GM21786 (cell line): ENCODE measurements at regions not wholly inside any gene's neighbourhood (a gene's known extent, or its start where the extent isn't known, plus 50 kb on each side); places are given as distances from the start of the nearest gene placed in this dataset.

Experiments
- ATAC-seq: cut with Tn5 transposase; IDR thresholded peaks from one replicate; pipeline ENCODE4 v1.9.1; 2021; ENCODE audit not compliant: unreplicated experiment

DNA sequence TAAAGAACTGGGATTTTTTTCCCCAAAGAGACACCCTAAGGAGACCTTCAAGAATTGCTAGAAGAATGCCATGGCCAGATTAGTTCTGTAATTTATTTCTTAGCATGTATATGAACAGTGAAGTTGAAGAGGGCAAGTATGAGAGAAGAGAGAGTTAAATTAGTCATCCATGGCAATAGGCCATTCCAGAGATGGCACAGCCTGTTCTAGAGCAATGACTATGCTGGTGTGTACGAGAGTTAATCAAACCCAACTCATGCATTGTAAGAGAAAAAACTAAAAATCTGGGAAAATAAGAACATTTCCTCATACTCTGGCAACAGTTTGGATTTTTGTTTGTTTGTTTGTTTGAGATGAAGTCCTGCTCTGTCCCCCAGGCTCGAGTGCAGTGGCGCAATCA, 112.1 kb upstream of the PIK3C3 start:
- ATAC-seq, result no peak

DNA sequence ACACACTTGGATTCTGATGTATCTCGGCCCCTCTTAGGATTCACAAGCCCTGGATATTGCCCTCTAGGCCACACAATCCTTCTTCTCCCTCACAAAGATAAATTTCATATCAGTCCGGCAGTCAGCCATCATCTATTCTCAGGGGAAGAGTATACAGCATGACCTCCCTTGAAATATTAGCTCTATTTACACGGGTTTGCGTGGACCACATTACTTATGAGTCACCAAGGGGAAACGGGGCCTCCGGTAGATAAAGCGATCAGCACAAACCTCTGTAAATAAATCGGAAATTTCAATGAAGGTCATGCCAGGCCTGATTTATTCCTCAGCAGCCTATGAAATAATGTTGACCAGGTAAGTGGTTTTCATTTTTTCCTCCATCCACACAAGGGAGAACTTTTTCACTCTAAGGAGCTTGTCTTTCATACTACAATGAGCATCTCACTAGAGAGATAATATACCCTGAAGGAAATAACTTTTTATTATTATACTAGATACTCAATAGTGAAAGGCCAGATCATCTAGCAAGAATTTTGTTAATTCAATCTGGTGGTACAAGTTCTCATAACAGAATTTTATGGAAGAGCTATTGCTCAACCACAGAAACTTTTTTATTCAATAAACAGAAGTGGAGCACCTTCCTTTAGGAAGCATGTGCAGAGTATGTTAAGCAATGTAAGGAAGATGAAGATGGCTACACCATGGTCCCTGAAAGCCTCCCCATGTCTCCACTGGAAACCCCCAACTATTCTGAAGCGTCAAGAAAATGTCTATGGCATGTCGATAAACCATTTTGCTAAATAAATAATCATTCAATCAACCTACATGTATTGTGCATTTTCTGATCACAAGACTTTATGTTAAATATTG, 125.2 kb upstream of the PIK3C3 start:
- no peak for ATAC-seq

DNA sequence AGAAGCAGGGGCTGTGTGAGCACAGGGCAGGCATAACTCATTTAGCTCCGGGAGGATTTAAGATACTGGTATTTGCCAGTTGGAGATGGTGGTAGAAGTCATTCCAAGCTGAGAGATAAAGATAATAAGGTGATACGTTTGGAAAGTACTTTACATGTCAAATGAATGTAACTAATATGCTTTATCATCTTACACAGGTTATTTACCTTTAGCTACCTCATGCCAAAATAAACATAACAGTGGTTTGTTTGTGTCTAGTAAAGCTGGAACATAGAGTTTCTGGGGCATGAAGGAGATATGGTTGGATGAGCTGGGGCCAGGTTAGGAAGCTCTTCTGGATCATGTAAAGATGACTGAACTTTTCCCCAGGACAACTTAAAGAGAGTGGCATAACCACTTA, 126.9 kb upstream of the PIK3C3 start:
- no peak for ATAC-seq

DNA sequence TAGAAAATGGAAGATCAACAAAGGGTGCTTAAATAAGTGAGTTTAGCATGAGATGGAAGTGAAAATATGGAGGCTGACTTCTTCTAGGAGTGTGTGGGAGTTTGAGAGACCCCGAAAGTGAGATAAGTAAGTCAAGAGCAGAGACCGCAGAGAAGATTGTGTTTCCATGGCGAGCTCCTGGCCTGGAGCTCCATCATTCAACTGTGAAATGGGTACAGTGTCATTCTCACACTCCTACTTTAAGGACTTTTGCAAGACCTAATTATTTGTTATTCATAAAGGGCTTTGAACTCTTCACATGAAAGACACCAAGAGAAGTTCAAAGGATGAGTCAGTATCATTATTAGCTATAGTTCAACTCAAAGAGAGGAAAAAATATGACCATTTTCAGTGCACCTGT, 134.2 kb upstream of the PIK3C3 start:
- ATAC-seq, result no peak

DNA sequence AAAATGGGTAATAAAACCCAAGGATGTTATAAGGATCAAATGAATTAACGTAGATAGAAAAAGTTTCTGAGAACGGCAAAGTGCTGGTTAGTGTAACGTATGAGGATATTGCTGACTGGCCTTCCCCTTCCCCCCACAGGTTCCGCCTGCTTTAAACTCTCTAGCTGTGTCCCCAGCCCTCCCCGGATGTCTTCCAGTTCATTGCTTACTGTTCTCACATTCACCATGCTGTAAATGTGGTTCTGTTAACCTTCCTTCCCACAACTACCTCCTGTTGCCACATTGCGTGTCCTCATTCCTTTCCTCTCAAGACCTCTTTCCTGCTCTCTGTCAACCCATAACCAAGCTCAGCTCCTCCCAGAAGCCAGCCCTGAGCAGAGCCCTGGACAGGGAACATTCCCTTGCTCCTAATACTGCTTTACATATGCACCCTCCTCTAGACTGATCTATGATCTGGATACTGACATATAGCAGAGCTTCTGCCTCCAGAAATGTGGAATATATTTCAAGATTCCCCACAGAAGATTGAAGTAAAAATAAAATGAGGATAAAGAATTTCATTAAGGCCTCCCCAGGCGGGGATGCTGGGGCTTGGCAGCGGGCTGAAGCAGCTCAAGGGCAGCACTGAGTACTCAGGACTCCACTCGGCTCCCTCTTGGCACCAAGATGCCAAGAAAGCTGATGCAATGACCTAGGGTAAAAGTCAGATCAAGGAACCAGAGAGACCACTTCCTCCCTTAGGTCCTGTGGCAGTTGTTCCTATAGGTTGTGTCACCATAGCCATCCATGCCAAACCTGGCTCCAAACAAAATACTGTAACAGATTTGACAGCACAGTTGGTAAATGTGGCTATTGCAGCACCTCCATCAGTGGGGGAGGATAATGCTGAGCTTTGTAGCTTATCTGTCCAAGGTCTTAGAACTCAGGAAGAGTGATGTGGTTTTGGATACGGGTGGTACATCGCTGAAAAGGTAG, 136.4 kb upstream of the PIK3C3 start:
- ATAC-seq, result no peak

DNA sequence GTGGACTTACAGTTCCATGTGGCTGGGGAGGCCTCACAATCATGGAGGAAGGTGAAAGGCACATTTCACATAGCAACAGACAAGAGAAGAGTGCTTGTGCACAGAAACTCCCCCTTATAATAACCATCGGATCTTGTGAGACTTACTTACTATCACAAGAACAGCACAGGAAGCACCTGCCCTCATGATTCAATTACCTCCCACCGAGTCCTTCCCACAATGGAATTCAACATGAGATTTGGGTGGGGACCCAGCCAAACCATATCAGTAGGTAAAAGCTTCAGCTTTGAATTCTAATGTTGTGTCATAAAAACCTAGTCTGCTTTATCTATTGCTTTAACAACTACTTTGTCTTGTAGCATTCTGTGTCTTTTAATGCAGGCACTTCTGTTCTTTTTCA, 140.4 kb upstream of the PIK3C3 start:
- no peak for ATAC-seq

DNA sequence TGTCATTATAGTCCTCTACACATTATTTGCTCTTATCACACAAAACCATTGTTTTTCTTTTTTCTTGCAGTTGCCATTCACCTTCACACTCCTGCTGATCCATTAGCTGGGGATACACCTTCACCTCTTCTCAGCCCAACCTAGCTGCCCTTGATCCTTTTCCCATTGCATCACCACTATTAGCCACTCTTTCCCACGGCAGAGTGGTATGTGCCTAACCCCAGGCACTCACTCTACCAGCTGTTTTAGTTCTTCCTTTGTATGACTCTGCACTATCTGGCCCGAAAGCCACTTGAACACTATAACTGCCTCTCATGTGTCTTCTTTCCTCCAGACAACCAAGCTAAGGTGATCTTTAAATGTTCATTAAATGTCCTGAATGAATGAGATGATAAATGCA, 145.4 kb upstream of the PIK3C3 start:
- no peak for ATAC-seq

DNA sequence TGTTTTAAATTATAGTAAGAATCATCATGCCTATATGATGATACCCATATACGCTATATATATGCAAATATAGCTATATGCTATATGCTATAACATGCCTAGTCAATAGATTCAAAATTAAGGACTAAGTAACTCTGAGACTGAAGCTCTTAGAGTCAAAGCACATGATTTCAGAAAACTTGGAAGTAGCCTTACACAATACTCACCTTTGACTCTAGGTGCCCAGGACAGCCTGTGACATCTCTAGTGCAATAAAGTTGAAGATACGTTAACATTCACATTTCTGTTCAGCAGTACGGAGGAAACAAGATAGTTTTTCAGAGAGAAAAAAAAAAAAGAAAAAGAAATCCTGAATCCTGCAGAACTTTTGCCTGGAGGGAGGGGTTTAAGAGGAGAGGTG, 149.7 kb upstream of the PIK3C3 start:
- ATAC-seq, result no peak

DNA sequence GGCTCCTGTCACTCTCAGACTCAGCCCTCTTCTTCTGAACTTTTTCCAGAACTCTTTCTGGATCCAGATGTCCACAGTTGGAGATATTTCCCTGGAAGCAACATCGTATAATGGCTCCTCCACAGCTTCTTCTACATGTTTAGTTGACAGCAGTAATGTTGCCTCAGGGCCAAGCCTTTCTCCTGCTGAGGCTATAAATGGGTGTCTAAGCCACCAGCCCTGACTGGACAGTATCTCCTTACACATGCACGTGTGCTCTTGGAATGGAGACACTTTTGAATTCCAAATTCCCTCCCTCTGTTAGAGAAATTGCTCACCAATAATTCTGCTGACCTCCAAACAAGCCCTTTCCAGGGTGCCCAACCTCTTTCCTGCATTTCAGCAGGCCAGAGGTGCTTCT, 156.2 kb upstream of the PIK3C3 start:
- no peak for ATAC-seq

DNA sequence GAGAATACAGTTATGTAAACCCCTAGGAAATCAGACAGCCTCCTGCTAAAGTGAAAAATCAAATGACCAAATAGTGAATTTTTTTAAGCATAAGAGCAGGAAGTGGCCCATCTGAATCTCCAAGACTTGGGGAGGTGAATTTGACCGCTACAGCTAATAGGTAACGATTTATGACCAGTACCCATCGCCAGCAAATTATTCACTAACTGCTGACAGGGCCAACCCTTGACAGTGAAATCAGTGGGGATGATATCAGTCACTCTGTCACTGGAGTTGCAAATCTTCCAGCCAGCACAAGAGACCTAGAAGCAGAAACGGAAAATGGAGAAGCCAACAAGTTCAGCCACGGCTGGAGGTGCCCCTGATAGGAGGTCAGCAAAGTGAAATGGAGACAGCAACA, 164.3 kb upstream of the PIK3C3 start:
- no peak for ATAC-seq

DNA sequence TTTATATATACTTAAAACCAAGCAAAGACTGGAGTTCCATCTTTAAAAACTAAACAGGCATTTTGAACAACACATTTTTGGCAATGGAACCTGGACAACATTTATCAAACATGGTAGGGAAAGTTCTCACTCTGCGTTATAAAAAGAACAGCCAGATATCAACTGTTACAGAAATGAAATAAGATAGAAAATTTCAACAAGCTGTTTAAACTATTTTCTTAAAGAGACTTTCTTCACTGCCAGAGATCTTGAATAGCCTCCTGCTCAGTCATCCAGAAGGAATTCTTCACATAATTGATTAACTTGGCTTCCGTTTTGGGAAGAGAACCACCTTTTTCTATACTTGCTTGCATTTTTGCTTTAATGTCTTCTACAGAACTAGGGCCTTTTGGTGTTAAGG, 166.0 kb upstream of the PIK3C3 start:
- no peak for ATAC-seq

DNA sequence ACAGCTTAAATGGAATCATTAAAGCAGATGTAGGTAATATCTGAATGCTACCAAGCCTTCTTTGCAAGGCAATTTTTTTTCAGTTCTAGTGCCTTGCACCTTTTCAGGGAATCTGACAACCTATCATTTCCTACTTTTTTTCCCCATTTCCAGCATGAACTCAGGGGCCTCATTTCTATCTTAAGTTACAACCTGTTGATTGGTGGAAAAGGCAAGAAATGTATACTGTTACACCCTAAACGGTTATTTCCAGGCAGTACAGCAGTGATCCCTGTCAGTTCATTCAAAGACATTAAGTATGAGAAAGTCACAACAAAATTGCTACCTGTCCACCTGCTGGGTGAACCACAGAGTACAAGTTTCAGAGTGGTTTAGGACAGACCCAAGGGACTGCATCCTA, 171.2 kb upstream of the PIK3C3 start:
- ATAC-seq, result no peak

DNA sequence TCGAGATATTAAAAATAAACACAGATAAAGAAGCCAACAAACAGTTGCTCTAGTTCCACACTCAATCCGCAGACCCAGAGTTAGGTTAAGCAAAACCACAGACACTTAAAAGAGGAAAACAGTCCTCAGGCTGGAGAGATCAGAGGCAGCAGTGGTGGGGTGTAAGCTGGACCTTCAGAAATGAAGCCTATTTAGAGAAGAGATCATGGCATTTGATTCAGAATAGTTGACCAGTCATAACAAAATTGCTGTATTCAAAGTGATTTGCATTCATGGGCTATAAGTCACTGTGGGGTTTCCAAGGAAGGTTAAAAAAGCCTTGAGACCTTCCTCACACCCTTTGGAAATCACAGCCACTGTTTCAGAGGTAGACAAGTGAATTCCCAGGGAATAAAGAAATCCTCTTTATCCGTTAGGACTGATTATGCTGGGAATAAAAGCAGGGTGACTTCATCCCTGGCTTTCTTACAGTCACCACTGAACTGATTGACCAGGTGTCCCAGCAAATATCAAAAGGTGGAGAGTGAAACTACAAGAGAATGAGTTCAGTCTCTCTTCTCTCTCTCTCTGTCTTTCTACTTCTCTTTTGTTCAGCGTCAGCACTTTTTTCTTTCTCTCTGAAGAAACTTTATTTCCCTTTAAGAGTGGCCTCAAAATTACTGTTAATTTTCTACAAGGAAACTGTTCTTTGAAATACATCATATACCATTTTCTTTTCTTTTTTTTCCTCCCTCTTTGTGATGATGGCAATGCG, 171.8 kb upstream of the PIK3C3 start:
- ATAC-seq, result no peak

DNA sequence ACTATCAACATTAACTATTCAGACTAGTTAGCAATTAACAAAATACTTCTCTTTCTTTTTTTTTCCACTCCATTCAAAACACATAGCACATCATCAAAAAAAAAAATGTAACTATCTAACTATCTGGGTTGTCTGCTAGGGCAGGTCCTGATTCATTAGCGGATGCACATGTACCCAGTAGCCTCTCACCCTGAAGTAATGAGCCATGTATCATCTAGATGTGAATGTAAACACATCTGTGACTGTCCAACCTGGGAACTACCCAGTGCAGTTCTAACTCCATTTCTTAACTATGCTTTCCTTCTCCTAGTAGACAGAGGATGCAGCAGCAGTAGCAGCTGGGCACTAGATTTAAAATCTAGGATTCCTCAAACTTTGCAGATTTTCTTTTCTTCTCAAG, 183.1 kb upstream of the PIK3C3 start:
- no peak for ATAC-seq

DNA sequence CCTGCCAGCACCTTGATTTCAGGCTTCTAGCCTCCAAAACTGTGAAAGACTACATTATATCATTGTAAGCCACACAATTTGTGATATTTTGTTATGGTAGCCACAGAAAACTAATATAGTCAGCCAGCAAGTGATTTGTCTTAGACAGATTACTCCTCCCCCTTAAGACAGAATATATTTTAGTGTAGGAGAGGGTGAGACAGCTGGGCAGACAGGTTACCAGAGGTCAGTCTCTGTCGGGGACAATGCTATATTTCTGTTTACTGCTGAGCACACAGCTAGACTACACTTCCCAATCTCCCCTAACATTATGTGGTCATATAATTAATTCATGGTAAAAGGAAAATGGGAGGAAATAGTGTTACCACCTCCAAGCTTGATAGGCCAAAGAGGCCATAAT, 185.8 kb upstream of the PIK3C3 start:
- no peak for ATAC-seq

DNA sequence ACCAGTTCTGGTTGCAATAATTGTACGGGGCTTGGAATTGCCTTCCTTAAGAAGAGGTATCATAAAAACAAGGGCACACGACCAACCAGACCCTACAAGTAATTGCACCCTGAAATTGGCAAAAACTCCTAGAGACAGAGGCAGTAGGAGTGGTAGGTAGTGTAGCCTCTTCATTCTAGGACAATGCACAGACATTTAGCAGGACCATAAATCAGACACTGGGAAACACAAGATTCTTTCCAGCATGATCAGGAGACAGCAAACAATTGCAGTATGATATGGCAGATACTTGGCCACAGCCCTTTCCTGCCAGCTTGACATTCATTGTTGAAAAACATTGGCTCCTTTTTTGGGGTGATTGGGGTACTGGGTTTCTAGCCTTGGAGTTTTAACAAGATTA, 186.6 kb upstream of the PIK3C3 start:
- ATAC-seq, result no peak

DNA sequence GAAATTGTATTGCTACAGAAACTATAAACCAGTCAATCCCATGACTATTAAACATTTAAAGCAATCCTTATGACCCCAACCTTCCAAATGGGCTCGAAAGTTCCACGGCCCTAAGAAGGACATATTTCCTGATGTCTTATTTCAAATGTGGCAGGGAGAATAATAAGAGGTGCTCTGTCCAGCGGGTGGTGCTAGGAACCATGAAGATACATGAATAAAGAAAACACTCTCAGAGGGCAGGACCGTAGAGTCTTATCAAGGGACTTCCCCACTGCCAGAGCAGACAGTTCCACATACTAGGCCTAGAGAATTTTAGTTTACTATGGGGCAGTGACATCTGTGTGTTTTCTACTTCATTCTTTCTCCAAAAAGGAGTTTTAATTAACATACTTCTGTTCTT, 187.1 kb upstream of the PIK3C3 start:
- ATAC-seq, result no peak

DNA sequence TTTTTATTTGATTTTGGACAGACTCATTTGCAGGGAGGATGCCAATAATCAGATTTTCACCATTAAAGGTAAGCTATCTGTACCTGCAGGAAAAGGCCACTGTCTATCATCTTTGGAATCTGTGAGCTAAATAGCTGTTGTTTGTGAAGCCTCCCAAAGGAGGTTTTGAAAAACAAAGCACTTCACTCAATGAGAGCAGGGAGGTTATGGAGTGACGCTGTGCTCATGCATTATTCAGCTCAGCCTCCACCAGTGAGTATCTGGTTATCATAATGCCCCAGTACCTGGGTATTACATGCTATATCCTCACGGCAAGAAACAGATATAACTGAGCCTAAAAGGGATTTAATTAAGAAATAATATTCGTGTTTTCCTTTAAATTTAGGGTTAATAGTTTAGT, 189.6 kb upstream of the PIK3C3 start:
- ATAC-seq, result no peak

DNA sequence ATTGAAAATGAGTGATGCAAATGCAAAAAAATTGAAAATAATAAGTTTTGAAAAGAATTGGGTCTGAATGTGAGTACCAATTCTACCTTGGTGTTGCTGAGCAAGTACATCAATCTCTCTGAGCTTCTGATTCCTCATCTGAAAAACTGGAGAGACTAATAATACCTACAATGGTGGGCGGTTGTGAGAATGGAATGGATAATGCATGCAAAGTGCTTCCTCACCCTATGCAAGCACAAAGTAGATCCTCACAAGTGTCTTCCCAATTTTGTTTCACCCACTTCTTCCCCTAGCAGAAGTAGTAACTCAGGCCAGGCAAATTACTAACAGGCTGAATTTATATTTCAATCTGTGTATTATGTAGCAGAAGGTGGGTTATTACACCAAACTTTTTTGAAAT, 191.7 kb upstream of the PIK3C3 start:
- ATAC-seq, result no peak

DNA sequence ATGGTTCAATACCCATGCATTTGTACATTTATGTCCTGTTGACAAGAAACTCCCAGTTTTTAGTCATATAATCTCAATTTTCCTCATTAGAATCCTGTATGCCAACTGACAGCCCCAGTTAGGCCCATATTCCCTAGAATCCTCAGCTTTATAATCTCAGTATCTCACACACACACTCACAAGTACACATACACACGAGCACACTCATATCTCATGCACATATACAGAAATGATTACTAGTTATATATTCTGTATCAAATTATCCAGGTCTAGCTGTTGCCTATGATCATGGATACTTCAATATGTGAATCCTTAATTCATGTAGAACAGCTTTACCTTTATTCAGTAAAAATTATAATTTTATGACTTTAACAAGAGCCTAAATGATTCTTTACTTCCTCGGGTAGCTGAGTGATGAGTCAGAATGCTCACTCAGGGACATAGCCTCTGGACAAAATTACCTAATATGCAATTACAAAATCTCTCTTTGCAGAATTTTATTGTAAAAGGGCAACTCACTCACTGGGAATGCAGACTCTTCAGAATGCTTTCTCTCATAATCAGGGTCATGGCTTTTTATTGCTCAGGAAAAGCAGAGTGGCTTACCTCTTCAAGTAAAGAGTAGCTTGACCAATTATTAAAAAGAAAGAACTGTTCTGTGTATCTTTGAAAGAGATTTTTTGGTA, 193.6 kb upstream of the PIK3C3 start:
- no peak for ATAC-seq

DNA sequence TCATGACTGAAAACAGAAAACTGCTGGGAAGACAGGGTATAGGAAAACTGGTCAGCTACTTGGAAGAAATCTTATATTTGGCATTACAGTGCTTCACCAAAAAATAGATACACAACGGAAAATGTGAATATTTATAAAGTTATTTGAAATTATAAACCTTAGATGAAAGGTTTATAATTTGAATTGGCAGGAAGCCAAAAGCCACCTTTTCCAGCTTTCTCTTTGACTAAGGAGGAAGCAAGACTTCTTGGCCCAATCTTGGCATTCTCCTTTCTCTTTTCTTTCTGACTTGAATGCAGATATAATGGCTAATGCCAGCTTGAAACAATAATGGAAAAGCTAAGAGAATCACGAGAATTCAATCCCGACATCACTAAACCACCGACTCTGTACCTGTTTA, 196.5 kb upstream of the PIK3C3 start:
- ATAC-seq, result no peak
